ENCODE measurements at regions not wholly inside any gene's neighbourhood (a gene's known extent, or its start where the extent isn't known, plus 50 kb on each side); places are given as distances from the start of the nearest gene placed in this dataset.

DNA sequence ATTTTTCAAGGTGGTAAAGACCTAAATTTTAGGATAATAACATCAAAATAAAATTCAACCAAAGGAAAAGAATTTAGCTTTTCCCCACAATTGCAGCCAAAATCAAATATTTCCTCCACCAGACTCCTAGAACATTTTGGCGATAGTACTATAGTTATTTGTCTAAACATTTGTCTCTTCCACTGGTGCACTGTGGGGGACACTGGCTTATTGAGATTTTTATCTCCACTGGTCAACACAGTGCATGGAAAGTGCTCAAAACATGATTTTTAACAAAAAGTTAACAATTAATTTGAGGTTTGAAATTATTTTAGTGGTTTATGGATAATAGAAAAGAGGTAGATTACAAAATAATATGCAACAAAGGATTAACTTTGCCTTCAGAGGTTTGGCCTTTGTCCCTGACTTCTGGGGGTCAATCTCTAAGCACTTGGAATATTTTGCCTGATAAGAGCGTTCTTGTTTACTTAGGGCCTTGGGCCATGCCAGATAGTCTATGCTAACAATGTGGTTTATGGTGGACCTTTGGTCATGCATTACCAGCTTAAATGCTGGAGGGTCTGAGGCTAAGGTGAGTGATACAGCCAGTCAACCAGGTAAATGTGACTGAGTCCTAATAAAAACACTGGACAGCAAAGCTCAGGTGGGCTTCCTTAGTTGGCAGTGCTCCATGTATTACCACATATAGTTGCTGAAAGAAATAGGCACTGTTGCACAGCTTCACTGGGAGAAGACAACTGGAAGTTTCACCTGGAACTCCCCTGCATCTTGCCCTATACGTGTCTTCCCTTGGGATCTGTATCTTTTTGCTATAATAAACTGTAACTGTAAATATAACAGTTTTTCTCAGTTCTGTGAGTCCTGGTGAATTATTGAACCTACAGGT, 67.2 kb upstream of the SATB2 start (continued):
- TF ChIP-seq, protein P1, sequence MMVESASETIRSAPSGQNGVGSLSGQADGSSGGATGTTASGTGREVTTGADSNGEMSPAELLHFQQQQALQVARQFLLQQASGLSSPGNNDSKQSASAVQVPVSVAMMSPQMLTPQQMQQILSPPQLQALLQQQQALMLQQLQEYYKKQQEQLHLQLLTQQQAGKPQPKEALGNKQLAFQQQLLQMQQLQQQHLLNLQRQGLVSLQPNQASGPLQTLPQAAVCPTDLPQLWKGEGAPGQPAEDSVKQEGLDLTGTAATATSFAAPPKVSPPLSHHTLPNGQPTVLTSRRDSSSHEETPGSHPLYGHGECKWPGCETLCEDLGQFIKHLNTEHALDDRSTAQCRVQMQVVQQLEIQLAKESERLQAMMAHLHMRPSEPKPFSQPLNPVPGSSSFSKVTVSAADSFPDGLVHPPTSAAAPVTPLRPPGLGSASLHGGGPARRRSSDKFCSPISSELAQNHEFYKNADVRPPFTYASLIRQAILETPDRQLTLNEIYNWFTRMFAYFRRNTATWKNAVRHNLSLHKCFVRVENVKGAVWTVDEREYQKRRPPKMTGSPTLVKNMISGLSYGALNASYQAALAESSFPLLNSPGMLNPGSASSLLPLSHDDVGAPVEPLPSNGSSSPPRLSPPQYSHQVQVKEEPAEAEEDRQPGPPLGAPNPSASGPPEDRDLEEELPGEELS (CRISPR knock-in tag; IDR thresholded peaks at IDR 0.05) = peak; percentile 71
- no peak for TF ChIP-seq ATM (IDR thresholded peaks at IDR 0.05; ENCODE audit: borderline replicate concordance)
- TF ChIP-seq HMG20B (CRISPR knock-in tag; conservative IDR thresholded peaks at IDR 0.05) = peak; percentile 86
- TF ChIP-seq, protein P2, sequence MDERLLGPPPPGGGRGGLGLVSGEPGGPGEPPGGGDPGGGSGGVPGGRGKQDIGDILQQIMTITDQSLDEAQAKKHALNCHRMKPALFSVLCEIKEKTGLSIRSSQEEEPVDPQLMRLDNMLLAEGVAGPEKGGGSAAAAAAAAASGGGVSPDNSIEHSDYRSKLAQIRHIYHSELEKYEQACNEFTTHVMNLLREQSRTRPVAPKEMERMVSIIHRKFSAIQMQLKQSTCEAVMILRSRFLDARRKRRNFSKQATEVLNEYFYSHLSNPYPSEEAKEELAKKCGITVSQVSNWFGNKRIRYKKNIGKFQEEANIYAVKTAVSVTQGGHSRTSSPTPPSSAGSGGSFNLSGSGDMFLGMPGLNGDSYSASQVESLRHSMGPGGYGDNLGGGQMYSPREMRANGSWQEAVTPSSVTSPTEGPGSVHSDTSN (CRISPR knock-in tag; IDR thresholded peaks at IDR 0.05) = no peak
- peak; percentile 69 for TF ChIP-seq FOXO1 (CRISPR knock-in tag; IDR thresholded peaks at IDR 0.05)
- no peak for TF ChIP-seq ATF7 (IDR thresholded peaks at IDR 0.05)
- no peak for TF ChIP-seq ATF7 (CRISPR knock-in tag; IDR thresholded peaks at IDR 0.05)
- no peak for TF ChIP-seq ZNF747 (CRISPR knock-in tag; IDR thresholded peaks at IDR 0.05; ENCODE audit: borderline replicate concordance)
- TF ChIP-seq, protein P3, sequence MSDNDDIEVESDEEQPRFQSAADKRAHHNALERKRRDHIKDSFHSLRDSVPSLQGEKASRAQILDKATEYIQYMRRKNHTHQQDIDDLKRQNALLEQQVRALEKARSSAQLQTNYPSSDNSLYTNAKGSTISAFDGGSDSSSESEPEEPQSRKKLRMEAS (IDR thresholded peaks at IDR 0.05) = peak; percentile 46; the same call in 1 of the 2 replicates
- TF ChIP-seq HHEX (CRISPR knock-in tag; IDR thresholded peaks at IDR 0.05) = peak; percentile 85
- TF ChIP-seq RXRA (CRISPR knock-in tag; IDR thresholded peaks at IDR 0.05) = peak; percentile 59; the same call in 1 of the 2 replicates
- no peak for TF ChIP-seq AKAP8 (CRISPR knock-in tag; IDR thresholded peaks at IDR 0.05)
- peak; percentile 51; the same call in 1 of the 2 replicates for TF ChIP-seq ZNF614 (CRISPR knock-in tag; IDR thresholded peaks at IDR 0.05; ENCODE audit: borderline replicate concordance)
- TF ChIP-seq KLF13 (CRISPR knock-in tag; IDR thresholded peaks at IDR 0.05) = no peak
- peak; percentile 35; the same call in 1 of the 2 replicates for TF ChIP-seq SIX4 (CRISPR knock-in tag; IDR thresholded peaks at IDR 0.05)
- TF ChIP-seq ZNF577 (CRISPR knock-in tag; IDR thresholded peaks at IDR 0.05; ENCODE audit: borderline replicate concordance, low read depth) = no peak
- 0 out of 2 replicates have a peak, but pooled peaks have one; percentile 37 for TF ChIP-seq ZNF792 (CRISPR knock-in tag; IDR thresholded peaks at IDR 0.05)
- TF ChIP-seq, protein P4, sequence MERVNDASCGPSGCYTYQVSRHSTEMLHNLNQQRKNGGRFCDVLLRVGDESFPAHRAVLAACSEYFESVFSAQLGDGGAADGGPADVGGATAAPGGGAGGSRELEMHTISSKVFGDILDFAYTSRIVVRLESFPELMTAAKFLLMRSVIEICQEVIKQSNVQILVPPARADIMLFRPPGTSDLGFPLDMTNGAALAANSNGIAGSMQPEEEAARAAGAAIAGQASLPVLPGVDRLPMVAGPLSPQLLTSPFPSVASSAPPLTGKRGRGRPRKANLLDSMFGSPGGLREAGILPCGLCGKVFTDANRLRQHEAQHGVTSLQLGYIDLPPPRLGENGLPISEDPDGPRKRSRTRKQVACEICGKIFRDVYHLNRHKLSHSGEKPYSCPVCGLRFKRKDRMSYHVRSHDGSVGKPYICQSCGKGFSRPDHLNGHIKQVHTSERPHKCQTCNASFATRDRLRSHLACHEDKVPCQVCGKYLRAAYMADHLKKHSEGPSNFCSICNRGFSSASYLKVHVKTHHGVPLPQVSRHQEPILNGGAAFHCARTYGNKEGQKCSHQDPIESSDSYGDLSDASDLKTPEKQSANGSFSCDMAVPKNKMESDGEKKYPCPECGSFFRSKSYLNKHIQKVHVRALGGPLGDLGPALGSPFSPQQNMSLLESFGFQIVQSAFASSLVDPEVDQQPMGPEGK (CRISPR knock-in tag; IDR thresholded peaks at IDR 0.05) = peak; percentile 89
- TF ChIP-seq, protein P5, sequence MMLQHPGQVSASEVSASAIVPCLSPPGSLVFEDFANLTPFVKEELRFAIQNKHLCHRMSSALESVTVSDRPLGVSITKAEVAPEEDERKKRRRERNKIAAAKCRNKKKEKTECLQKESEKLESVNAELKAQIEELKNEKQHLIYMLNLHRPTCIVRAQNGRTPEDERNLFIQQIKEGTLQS (CRISPR knock-in tag; IDR thresholded peaks at IDR 0.05) = peak; percentile 30; the same call in 1 of the 2 replicates
- no peak for TF ChIP-seq GTF3A (CRISPR knock-in tag; conservative IDR thresholded peaks at IDR 0.05)
- TF ChIP-seq CBX1 (IDR thresholded peaks at IDR 0.05; ENCODE audit: low read depth) = no peak
- peak; percentile 82 for TF ChIP-seq NCOA2 (CRISPR knock-in tag; IDR thresholded peaks at IDR 0.05)
- TF ChIP-seq, protein P6, sequence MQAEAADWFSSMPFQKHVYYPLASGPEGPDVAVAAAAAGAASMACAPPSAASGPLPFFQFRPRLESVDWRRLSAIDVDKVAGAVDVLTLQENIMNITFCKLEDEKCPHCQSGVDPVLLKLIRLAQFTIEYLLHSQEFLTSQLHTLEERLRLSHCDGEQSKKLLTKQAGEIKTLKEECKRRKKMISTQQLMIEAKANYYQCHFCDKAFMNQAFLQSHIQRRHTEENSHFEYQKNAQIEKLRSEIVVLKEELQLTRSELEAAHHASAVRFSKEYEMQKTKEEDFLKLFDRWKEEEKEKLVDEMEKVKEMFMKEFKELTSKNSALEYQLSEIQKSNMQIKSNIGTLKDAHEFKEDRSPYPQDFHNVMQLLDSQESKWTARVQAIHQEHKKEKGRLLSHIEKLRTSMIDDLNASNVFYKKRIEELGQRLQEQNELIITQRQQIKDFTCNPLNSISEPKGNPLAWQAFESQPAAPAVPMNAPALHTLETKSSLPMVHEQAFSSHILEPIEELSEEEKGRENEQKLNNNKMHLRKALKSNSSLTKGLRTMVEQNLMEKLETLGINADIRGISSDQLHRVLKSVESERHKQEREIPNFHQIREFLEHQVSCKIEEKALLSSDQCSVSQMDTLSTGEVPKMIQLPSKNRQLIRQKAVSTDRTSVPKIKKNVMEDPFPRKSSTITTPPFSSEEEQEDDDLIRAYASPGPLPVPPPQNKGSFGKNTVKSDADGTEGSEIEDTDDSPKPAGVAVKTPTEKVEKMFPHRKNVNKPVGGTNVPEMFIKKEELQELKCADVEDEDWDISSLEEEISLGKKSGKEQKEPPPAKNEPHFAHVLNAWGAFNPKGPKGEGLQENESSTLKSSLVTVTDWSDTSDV (CRISPR knock-in tag; IDR thresholded peaks at IDR 0.05) = no peak
